ENCODE measurements at regions not wholly inside any gene's neighbourhood (a gene's known extent, or its start where the extent isn't known, plus 50 kb on each side); places are given as distances from the start of the nearest gene placed in this dataset.

DNA sequence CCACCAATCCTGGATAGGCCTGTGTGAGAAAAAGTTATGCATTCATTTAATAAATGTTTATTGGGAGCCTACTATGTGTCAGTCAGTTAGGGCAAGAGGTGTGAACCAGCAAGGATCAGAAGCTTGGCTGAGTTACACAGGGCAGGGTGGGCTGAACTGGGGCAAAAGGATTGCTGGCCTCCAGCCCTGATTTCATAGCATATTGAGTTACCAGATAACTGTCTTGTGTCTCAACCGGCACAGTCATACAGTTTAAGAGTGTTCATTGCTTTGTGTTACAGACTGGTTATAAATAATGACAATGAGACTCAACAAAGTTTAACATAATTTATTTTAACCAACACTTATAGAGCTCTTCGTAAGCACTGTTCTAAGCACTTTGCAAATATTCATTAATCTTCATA is 253.8 kb downstream of the DLEU7 start:
- peaks cover 6 to 11% (median 7%) of the 10 kb centered on the region in 4 donors for H3K4me1 ChIP-seq
- H3K27ac ChIP-seq (replicated peaks in 1 of 4) = no peak overlapping the region
- no peaks in the 10 kb centered on the region for H3K9me3 ChIP-seq
- no peaks in the 10 kb centered on the region for H3K27me3 ChIP-seq
- H3K4me3 ChIP-seq = no peak overlapping the region
- H3K36me3 ChIP-seq = no peaks in the 10 kb centered on the region
- intact Hi-C loops (cut with DNase I) = no loop called here
- DNase-seq (ENCODE audit: extremely low spot score) = no peak
- WGBS = 59% methylated on average over 2 of the region's 2 CpGs
- TF ChIP-seq POLR2A (IDR thresholded peaks at IDR 0.05; ENCODE audit: low read depth) = no peak

GRCh38 chr13:50592412-50593155 is 250.9 kb downstream of the DLEU7 start:
- Histone ChIP-seq H3K27ac (replicated peaks in 1 of 4) (no peak overlapping the region), H3K9me3 (no peaks in the 10 kb centered on the region), H3K36me3 (no peaks in the 10 kb centered on the region), H3K4me3 (no peak overlapping the region), H3K4me1 (peaks cover 7 to 24% (median 11%) of the 10 kb centered on the region in 4 donors), H3K27me3 (no peaks in the 10 kb centered on the region)
- 78% methylated on average over 2 of the region's 2 CpGs for WGBS
- intact Hi-C loops (cut with DNase I) = no loop called here
- TF ChIP-seq, protein P1, sequence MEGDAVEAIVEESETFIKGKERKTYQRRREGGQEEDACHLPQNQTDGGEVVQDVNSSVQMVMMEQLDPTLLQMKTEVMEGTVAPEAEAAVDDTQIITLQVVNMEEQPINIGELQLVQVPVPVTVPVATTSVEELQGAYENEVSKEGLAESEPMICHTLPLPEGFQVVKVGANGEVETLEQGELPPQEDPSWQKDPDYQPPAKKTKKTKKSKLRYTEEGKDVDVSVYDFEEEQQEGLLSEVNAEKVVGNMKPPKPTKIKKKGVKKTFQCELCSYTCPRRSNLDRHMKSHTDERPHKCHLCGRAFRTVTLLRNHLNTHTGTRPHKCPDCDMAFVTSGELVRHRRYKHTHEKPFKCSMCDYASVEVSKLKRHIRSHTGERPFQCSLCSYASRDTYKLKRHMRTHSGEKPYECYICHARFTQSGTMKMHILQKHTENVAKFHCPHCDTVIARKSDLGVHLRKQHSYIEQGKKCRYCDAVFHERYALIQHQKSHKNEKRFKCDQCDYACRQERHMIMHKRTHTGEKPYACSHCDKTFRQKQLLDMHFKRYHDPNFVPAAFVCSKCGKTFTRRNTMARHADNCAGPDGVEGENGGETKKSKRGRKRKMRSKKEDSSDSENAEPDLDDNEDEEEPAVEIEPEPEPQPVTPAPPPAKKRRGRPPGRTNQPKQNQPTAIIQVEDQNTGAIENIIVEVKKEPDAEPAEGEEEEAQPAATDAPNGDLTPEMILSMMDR (IDR thresholded peaks at IDR 0.05) = no peak
- no peak for TF ChIP-seq POLR2AphosphoS5 (IDR thresholded peaks at IDR 0.05)
- TF ChIP-seq EP300 (IDR thresholded peaks at IDR 0.05) = no peak
- TF ChIP-seq POLR2A (IDR thresholded peaks at IDR 0.05; ENCODE audit: low read depth) = no peak
- DNase-seq (ENCODE audit: extremely low spot score) = no peak

GRCh38 chr13:50593207-50593606 is 250.3 kb downstream of the DLEU7 start:
- 86% methylated on average over 1 of the region's 1 CpG for WGBS
- intact Hi-C loops (cut with DNase I) = no loop called here
- H3K9me3 ChIP-seq = no peaks in the 10 kb centered on the region
- TF ChIP-seq, protein P1 (IDR thresholded peaks at IDR 0.05) = no peak
- TF ChIP-seq POLR2AphosphoS5 (IDR thresholded peaks at IDR 0.05) = no peak
- TF ChIP-seq EP300 (IDR thresholded peaks at IDR 0.05) = no peak
- TF ChIP-seq POLR2A (IDR thresholded peaks at IDR 0.05; ENCODE audit: low read depth) = no peak
- H3K27me3 ChIP-seq = no peaks in the 10 kb centered on the region
- H3K4me1 ChIP-seq = peaks cover 7 to 24% (median 14%) of the 10 kb centered on the region in 4 donors
- no peaks in the 10 kb centered on the region for H3K36me3 ChIP-seq
- H3K27ac ChIP-seq (replicated peaks in 1 of 4) = no peak overlapping the region
- no peak overlapping the region for H3K4me3 ChIP-seq
- DNase-seq (ENCODE audit: extremely low spot score) = no peak

DNA sequence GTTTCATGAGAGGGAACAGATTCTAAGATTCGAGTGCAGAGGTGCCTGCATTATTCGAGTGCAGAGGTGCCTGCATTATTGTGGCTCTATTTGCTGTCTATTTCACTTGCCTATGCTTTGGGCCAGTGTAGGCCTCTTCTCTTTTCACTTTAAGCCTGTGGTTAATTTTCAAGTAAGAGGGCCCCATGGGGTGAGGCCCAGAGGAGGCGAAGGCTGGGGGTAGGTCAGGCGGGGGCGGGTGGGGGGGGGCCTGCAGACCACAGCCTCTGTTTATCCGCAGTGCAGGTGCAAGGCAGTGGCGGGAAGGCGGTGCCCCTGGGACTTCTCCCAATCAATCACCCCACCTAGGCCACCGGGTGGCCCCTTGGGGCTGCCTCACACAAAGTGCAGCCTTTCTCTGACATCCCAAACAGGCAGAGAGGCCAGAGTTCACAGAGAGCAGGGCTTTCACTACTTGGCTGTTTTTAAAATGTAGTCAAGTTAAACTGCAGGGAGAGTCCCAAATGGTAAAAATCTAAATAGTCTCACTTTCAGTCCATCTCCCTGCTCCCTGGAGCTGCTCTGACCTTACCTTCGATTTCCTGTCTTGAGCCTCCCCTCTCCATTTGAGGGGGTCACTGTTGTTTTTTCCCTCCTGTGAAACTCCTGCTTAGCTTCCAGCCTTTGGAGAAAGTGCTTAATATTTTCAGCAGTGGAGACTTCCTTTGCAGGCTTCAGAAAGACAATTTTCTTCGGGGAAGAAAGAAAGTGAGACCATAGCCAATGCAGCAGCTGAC is 249.0 kb downstream of the DLEU7 start:
- H3K27ac ChIP-seq (replicated peaks in 1 of 4) = no peak overlapping the region
- WGBS = 59% methylated on average over 10 of the region's 11 CpGs
- intact Hi-C loops (cut with DNase I) = no loop called here
- no peaks in the 10 kb centered on the region for H3K27me3 ChIP-seq
- H3K4me3 ChIP-seq = no peak overlapping the region
- H3K36me3 ChIP-seq = no peaks in the 10 kb centered on the region
- H3K4me1 ChIP-seq = peaks cover 7 to 30% (median 15%) of the 10 kb centered on the region in 4 donors
- TF ChIP-seq POLR2A (IDR thresholded peaks at IDR 0.05; ENCODE audit: low read depth) (no peak), EP300 (IDR thresholded peaks at IDR 0.05) (no peak), POLR2AphosphoS5 (IDR thresholded peaks at IDR 0.05) (no peak)
- TF ChIP-seq, protein P1 (IDR thresholded peaks at IDR 0.05) = no peak
- DNase-seq (ENCODE audit: extremely low spot score) = no peak
- H3K9me3 ChIP-seq = no peaks in the 10 kb centered on the region

- Histone ChIP-seq H3K4me3 (no peak overlapping the region), H3K27me3 (no peaks in the 10 kb centered on the region), H3K27ac (replicated peaks in 1 of 4) (no peak overlapping the region), H3K4me1 (peaks cover 0 to 30% (median 13%) of the 10 kb centered on the region in 4 donors), H3K9me3 (no peaks in the 10 kb centered on the region), H3K36me3 (no peaks in the 10 kb centered on the region)
- DNase-seq (ENCODE audit: extremely low spot score) = no peak
- intact Hi-C loops (cut with DNase I) = no loop called here
- TF ChIP-seq, protein P1 (IDR thresholded peaks at IDR 0.05) = no peak
- TF ChIP-seq POLR2AphosphoS5 (IDR thresholded peaks at IDR 0.05) = no peak
- no peak for TF ChIP-seq EP300 (IDR thresholded peaks at IDR 0.05)
- TF ChIP-seq POLR2A (IDR thresholded peaks at IDR 0.05; ENCODE audit: low read depth) = no peak
- 91% methylated on average over 3 of the region's 3 CpGs for WGBS
Measured at GRCh38 chr13:50595196-50595595, 248.3 kb downstream of the DLEU7 start.

Data from esophagus muscularis mucosa (tissue), 4 donors.